Liver (tissue), 8 donors: ENCODE measurements at regions not wholly inside any gene's neighbourhood (a gene's known extent, or its start where the extent isn't known, plus 50 kb on each side); places are given as distances from the start of the nearest gene placed in this dataset.

ENCODE experiments used
- DNase-seq: peaks from one replicate; pipeline ENCODE4 v3.0.0-alpha.2; 2017; ENCODE audit warnings: low spot score
- H3K27ac ChIP-seq, 2 donors: one replicate each; pipeline ENCODE4 v1.7.0; 2013; ENCODE audit warnings: inconsistent platforms in 2 of 2, low read length in 2 of 2, control low read depth in 1 of 2, low read depth in 1 of 2, mild to moderate bottlenecking in 1 of 2
- H3K27me3 ChIP-seq, 4 donors: one replicate each; pipeline versions ENCODE4 v1.6.1 to v1.7.0; 2013; ENCODE audit warnings: low read length in 3 of 4, inconsistent platforms in 1 of 4, mild to moderate bottlenecking in 1 of 4, moderate library complexity in 1 of 4; ENCODE audit not compliant: control insufficient read depth in 4 of 4, insufficient read depth in 4 of 4
- H3K36me3 ChIP-seq, 4 donors: one replicate each; pipeline versions ENCODE4 v1.6.1 to v1.7.0; 2013; ENCODE audit warnings: low read length in 3 of 4, mild to moderate bottlenecking in 3 of 4, low read depth in 1 of 4, moderate library complexity in 1 of 4; ENCODE audit not compliant: control insufficient read depth in 4 of 4, insufficient read depth in 3 of 4
- H3K4me1 ChIP-seq, 4 donors: one replicate each; pipeline versions ENCODE4 v1.6.1 to v1.7.0; 2013; ENCODE audit warnings: low read length in 3 of 4, mild to moderate bottlenecking in 3 of 4, moderate library complexity in 1 of 4; ENCODE audit not compliant: control insufficient read depth in 4 of 4, insufficient read depth in 4 of 4
- H3K4me3 ChIP-seq, 3 donors: one replicate each; pipeline versions ENCODE4 v1.6.1 to v1.7.0; 2013; ENCODE audit warnings: low read length in 3 of 3, control low read depth in 1 of 3, low read depth in 1 of 3, mild to moderate bottlenecking in 1 of 3
- H3K9ac ChIP-seq, 2 donors: one replicate each; pipeline ENCODE4 v1.7.0; 2013; ENCODE audit warnings: low read length in 2 of 2, mild to moderate bottlenecking in 2 of 2, moderate library complexity in 2 of 2, control low read depth in 1 of 2, low read depth in 1 of 2
- H3K9me3 ChIP-seq, 4 donors: one replicate each; pipeline versions ENCODE4 v1.6.1 to v1.7.0; 2013; ENCODE audit warnings: low read length in 3 of 4; ENCODE audit not compliant: control insufficient read depth in 4 of 4
- EGR1 ChIP-seq, 2 donors: IDR thresholded peaks; 2 replicates each; pipeline ENCODE4 v1.6.1; 2016 to 2018; ENCODE audit warnings: antibody characterized with exemption in 2 of 2, low read depth in 2 of 2
- FOXA1 ChIP-seq: IDR thresholded peaks from 2 replicates; pipeline ENCODE4 v1.6.1; 2016; ENCODE audit warnings: antibody characterized with exemption
- FOXA2 ChIP-seq: IDR thresholded peaks from 2 replicates; pipeline ENCODE4 v1.6.1; 2016; ENCODE audit warnings: antibody characterized with exemption
- GABPA ChIP-seq, 2 donors: IDR thresholded peaks in 1 of 2; conservative IDR thresholded peaks in 1 of 2; 2 replicates each; pipeline ENCODE4 v1.6.1; 2016; ENCODE audit warnings: antibody characterized with exemption in 2 of 2, mild to moderate bottlenecking in 1 of 2, moderate library complexity in 1 of 2
- HNF4A ChIP-seq, 2 donors: conservative IDR thresholded peaks; 2 replicates each; pipeline ENCODE4 v1.6.1; 2016; ENCODE audit warnings: antibody characterized with exemption in 2 of 2, mild to moderate bottlenecking in 2 of 2
- HNF4G ChIP-seq: IDR thresholded peaks from 2 replicates; pipeline ENCODE4 v1.6.1; 2016; ENCODE audit warnings: antibody characterized with exemption
- JUND ChIP-seq, 2 donors: IDR thresholded peaks; 2 replicates each; pipeline ENCODE4 v1.6.1; 2016; ENCODE audit warnings: antibody characterized with exemption in 2 of 2
- NR2F2 ChIP-seq: IDR thresholded peaks from 2 replicates; pipeline ENCODE4 v1.6.1; 2016; ENCODE audit warnings: antibody characterized with exemption
- RAD21 ChIP-seq, 2 donors: IDR thresholded peaks; 2 replicates each; pipeline ENCODE4 v1.6.1; 2016; ENCODE audit warnings: antibody characterized with exemption in 2 of 2, mild to moderate bottlenecking in 2 of 2
- RXRA ChIP-seq, 2 donors: IDR thresholded peaks; 2 replicates each; pipeline ENCODE4 v1.6.1; 2017 to 2018; ENCODE audit warnings: antibody characterized with exemption in 2 of 2, mild to moderate bottlenecking in 1 of 2
- SP1 ChIP-seq: IDR thresholded peaks from 2 replicates; pipeline ENCODE4 v1.6.1; 2018; ENCODE audit warnings: antibody characterized with exemption, mild to moderate bottlenecking
- TAF1 ChIP-seq: conservative IDR thresholded peaks from 2 replicates; pipeline ENCODE4 v1.6.1; 2016; ENCODE audit warnings: antibody characterized with exemption, mild to moderate bottlenecking
- YY1 ChIP-seq: IDR thresholded peaks from 2 replicates; pipeline ENCODE4 v1.6.1; 2016; ENCODE audit warnings: antibody characterized with exemption, mild to moderate bottlenecking
- WGBS: extraction: QIAGEN DNeasy Blood & Tissue Kit; methylation state at CpG from one replicate; pipeline ENCODE4 v1.1.7; 2013; 5-methylcytosine and 5-hydroxymethylcytosine counted together
- TF ChIP-seq, protein P1 (sequence below): fragments of 150-350 bp; IDR thresholded peaks from 2 replicates; pipeline ENCODE4 v1.5.1; 2017; ENCODE audit warnings: improper control_type of control experiment, low read depth, low read length; ENCODE audit not compliant: missing input control
- TF ChIP-seq, protein P2 (sequence below): IDR thresholded peaks from 2 replicates; pipeline ENCODE4 v1.6.1; 2016; ENCODE audit warnings: antibody characterized with exemption, mild to moderate bottlenecking
- TF ChIP-seq, protein P3 (sequence below): IDR thresholded peaks from 2 replicates; pipeline ENCODE4 v1.6.1; 2016; ENCODE audit warnings: antibody characterized with exemption
- TF ChIP-seq, protein P4 (sequence below): IDR thresholded peaks from 2 replicates; pipeline ENCODE4 v1.6.1; 2016; ENCODE audit warnings: antibody characterized with exemption
- TF ChIP-seq, protein P5 (sequence below): IDR thresholded peaks from 2 replicates; pipeline ENCODE4 v1.6.1; 2016; ENCODE audit warnings: antibody characterized with exemption
- donor health status: healthy.
- donor health status: healthy.
- donor health status: healthy.
- donor health status: healthy.
- donor health status: healthy.

DNA sequence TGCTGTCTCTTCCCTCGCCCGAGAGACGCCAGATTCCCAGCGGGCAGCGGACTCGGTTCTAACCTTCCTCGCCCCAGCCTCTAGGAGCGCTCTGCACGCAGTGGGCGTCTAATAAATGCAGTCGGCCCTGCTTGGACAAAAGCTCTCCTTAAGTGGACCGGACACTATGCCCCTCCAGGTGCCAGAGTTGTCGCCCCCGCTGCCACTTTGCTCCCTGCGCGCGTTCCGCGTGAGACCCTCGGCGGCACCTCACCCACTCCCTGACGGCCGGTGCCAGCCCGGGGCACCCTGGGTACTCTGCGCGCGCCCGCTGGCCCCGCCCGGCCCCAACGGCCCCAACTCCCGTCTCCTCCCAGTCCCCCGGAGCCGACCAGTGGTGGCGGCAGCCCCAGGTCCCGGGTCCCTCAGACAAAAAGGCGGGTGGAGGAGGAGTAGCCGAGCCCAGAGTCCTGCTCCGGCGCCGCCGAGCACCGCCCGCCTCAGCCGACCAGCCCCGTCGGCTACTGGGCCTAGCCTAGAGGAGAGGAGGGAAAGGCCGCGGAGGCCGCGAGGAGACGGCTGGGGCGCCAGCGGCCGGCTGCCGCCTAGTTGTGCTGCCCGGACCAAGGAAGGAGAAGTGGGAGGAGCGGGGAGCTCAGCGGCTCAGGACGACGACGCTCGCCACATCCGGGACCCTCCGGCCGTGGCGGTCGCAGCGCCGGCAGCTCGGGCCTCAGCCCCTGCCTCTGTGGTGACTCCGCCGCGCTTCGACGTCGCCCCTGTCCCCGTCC lies 123.0 kb downstream of the GOSR1 start:
- under 1% methylated on average over 78 of the region's 78 CpGs for WGBS
- no peaks in the 10 kb centered on the region for H3K27me3 ChIP-seq
- no peak for TF ChIP-seq TAF1
- TF ChIP-seq, protein P1, sequence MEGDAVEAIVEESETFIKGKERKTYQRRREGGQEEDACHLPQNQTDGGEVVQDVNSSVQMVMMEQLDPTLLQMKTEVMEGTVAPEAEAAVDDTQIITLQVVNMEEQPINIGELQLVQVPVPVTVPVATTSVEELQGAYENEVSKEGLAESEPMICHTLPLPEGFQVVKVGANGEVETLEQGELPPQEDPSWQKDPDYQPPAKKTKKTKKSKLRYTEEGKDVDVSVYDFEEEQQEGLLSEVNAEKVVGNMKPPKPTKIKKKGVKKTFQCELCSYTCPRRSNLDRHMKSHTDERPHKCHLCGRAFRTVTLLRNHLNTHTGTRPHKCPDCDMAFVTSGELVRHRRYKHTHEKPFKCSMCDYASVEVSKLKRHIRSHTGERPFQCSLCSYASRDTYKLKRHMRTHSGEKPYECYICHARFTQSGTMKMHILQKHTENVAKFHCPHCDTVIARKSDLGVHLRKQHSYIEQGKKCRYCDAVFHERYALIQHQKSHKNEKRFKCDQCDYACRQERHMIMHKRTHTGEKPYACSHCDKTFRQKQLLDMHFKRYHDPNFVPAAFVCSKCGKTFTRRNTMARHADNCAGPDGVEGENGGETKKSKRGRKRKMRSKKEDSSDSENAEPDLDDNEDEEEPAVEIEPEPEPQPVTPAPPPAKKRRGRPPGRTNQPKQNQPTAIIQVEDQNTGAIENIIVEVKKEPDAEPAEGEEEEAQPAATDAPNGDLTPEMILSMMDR, result peak; percentile 49
- peak; percentile 79 for TF ChIP-seq YY1
- TF ChIP-seq NR2F2, result no peak
- TF ChIP-seq, protein P2, sequence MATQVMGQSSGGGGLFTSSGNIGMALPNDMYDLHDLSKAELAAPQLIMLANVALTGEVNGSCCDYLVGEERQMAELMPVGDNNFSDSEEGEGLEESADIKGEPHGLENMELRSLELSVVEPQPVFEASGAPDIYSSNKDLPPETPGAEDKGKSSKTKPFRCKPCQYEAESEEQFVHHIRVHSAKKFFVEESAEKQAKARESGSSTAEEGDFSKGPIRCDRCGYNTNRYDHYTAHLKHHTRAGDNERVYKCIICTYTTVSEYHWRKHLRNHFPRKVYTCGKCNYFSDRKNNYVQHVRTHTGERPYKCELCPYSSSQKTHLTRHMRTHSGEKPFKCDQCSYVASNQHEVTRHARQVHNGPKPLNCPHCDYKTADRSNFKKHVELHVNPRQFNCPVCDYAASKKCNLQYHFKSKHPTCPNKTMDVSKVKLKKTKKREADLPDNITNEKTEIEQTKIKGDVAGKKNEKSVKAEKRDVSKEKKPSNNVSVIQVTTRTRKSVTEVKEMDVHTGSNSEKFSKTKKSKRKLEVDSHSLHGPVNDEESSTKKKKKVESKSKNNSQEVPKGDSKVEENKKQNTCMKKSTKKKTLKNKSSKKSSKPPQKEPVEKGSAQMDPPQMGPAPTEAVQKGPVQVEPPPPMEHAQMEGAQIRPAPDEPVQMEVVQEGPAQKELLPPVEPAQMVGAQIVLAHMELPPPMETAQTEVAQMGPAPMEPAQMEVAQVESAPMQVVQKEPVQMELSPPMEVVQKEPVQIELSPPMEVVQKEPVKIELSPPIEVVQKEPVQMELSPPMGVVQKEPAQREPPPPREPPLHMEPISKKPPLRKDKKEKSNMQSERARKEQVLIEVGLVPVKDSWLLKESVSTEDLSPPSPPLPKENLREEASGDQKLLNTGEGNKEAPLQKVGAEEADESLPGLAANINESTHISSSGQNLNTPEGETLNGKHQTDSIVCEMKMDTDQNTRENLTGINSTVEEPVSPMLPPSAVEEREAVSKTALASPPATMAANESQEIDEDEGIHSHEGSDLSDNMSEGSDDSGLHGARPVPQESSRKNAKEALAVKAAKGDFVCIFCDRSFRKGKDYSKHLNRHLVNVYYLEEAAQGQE, result peak; percentile 43
- no peak for TF ChIP-seq SP1
- no peak for TF ChIP-seq EGR1 (IDR thresholded peaks at IDR 0.05; ENCODE audit: low read depth in 2 of 2)
- TF ChIP-seq FOXA1, result no peak
- peak; percentile 17 to 20 for TF ChIP-seq RAD21 (IDR thresholded peaks at IDR 0.05)
- TF ChIP-seq JUND (IDR thresholded peaks at IDR 0.05), result no peak
- no peak for TF ChIP-seq HNF4A (conservative IDR thresholded peaks at IDR 0.05)
- no peak for TF ChIP-seq HNF4G
- TF ChIP-seq FOXA2, result no peak
- TF ChIP-seq, protein P3, sequence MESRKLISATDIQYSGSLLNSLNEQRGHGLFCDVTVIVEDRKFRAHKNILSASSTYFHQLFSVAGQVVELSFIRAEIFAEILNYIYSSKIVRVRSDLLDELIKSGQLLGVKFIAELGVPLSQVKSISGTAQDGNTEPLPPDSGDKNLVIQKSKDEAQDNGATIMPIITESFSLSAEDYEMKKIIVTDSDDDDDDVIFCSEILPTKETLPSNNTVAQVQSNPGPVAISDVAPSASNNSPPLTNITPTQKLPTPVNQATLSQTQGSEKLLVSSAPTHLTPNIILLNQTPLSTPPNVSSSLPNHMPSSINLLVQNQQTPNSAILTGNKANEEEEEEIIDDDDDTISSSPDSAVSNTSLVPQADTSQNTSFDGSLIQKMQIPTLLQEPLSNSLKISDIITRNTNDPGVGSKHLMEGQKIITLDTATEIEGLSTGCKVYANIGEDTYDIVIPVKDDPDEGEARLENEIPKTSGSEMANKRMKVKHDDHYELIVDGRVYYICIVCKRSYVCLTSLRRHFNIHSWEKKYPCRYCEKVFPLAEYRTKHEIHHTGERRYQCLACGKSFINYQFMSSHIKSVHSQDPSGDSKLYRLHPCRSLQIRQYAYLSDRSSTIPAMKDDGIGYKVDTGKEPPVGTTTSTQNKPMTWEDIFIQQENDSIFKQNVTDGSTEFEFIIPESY, result no peak
- no peak for TF ChIP-seq GABPA (IDR thresholded peaks at IDR 0.05 in 1 of 2, conservative IDR thresholded peaks at IDR 0.05 in 1 of 2)
- TF ChIP-seq, protein P4, sequence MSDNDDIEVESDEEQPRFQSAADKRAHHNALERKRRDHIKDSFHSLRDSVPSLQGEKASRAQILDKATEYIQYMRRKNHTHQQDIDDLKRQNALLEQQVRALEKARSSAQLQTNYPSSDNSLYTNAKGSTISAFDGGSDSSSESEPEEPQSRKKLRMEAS, result no peak
- TF ChIP-seq, protein P5, sequence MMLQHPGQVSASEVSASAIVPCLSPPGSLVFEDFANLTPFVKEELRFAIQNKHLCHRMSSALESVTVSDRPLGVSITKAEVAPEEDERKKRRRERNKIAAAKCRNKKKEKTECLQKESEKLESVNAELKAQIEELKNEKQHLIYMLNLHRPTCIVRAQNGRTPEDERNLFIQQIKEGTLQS, result no peak
- TF ChIP-seq RXRA (IDR thresholded peaks at IDR 0.05), result no peak
- peak overlapping the region; percentile 56 to 94 (median 87) for H3K4me3 ChIP-seq
- peaks cover 0 to 6% (median 3%) of the 10 kb centered on the region in 4 donors for H3K4me1 ChIP-seq
- peak overlapping the region; percentile 56 to 68 for H3K9ac ChIP-seq
- H3K36me3 ChIP-seq, result no peaks in the 10 kb centered on the region
- H3K9me3 ChIP-seq, result no peaks in the 10 kb centered on the region
- peak; percentile 67 for DNase-seq
- peak overlapping the region; percentile 95 to 96 for H3K27ac ChIP-seq
